PC-9 (cell line): ENCODE measurements at regions not wholly inside any gene's neighbourhood (a gene's known extent, or its start where the extent isn't known, plus 50 kb on each side); places are given as distances from the start of the nearest gene placed in this dataset.
A peak's percentile ranks its signal among the peaks of the same experiment; 100 is the strongest.

ENCODE experiments used
- BruUV-seq: library from RNA; stranded (reverse); fragments of 400-500 nt; replicated peaks from 2 replicates; lab custom pipeline; 2021; lab: Mats Ljungman, UMichigan
- CTCF ChIA-PET: fragments of 300-600 bp; sonication (Branson Sonifier 250); formaldehyde crosslinking; loops from one replicate; lab custom pipeline; 2022; ENCODE audit warnings: antibody characterized with exemption; lab: Charles Lee
- POLR2A ChIA-PET: fragments of 300-600 bp; sonication (Branson Sonifier 250); formaldehyde crosslinking; loops from one replicate; lab custom pipeline; 2022; ENCODE audit warnings: antibody characterized with exemption; ENCODE audit not compliant: unreplicated experiment; lab: Charles Lee
- DNase-seq, 2 experiments: peaks; one replicate each; pipeline versions ENCODE4 v3.0.0 to v3.0.0-alpha.2; 2015 to 2022; ENCODE audit warnings: mixed read lengths in 1 of 2
- H2AFZ ChIP-seq: fragments of 200-600 bp; sonication (generic); 2 replicates; pipeline ENCODE4 v1.8.1; 2017; ENCODE audit warnings: antibody characterized with exemption
- H3F3A ChIP-seq: fragments of 200-600 bp; sonication (generic); 2 replicates; pipeline ENCODE4 v1.8.1; 2017; ENCODE audit warnings: antibody characterized with exemption, mild to moderate bottlenecking, low read depth; ENCODE audit not compliant: insufficient read depth
- H3K27ac ChIP-seq: fragments of 200-600 bp; sonication (generic); 2 replicates; pipeline ENCODE4 v1.6.1; 2016; ENCODE audit warnings: mixed run types
- H3K27me3 ChIP-seq: fragments of 200-600 bp; sonication (generic); 2 replicates; pipeline ENCODE4 v1.6.1; 2016; ENCODE audit warnings: low read depth, mixed run types; ENCODE audit not compliant: insufficient read depth
- H3K36me3 ChIP-seq: fragments of 200-600 bp; sonication (generic); 2 replicates; pipeline ENCODE4 v1.6.1; 2016; ENCODE audit warnings: low read depth, mixed run types
- H3K4me1 ChIP-seq: fragments of 200-600 bp; sonication (generic); replicated peaks from 2 replicates; pipeline ENCODE4 v1.6.1; 2016; ENCODE audit warnings: mixed run types; ENCODE audit not compliant: insufficient read depth
- H3K4me2 ChIP-seq: fragments of 200-600 bp; sonication (generic); 2 replicates; pipeline ENCODE4 v1.6.1; 2017; ENCODE audit warnings: mixed run types
- H3K4me3 ChIP-seq: fragments of 200-600 bp; sonication (generic); 2 replicates; pipeline ENCODE4 v1.6.1; 2016; ENCODE audit warnings: mixed run types
- H3K79me2 ChIP-seq: fragments of 200-600 bp; sonication (generic); 2 replicates; pipeline ENCODE4 v1.6.1; 2017; ENCODE audit warnings: low read depth, mixed run types
- H3K9me2 ChIP-seq: fragments of 200-600 bp; sonication (generic); 2 replicates; pipeline ENCODE4 v1.8.1; 2017; ENCODE audit warnings: mild to moderate bottlenecking; ENCODE audit not compliant: insufficient read depth
- H3K9me3 ChIP-seq: fragments of 200-600 bp; sonication (generic); 2 replicates; pipeline ENCODE4 v1.8.1; 2016; ENCODE audit warnings: low read depth; ENCODE audit not compliant: insufficient read depth
- H4K20me1 ChIP-seq: fragments of 200-600 bp; sonication (generic); 2 replicates; pipeline ENCODE4 v1.8.1; 2017; ENCODE audit not compliant: insufficient read depth
- CTCF ChIP-seq: fragments of 200-600 bp; sonication (generic); conservative IDR thresholded peaks from 2 replicates; pipeline ENCODE4 v1.6.1; 2017; ENCODE audit warnings: mixed run types, antibody characterized with exemption, mild to moderate bottlenecking, moderate library complexity
- EZH2 ChIP-seq: fragments of 200-600 bp; sonication (generic); IDR thresholded peaks from 2 replicates; pipeline ENCODE4 v1.8.0; 2017; ENCODE audit warnings: antibody characterized with exemption, low read depth
- intact Hi-C: fragments of 100-400 bp; cut with micrococcal nuclease; formaldehyde crosslinking; loops from one replicate; pipeline ENCODE4 v1.10.0; 2022; ENCODE audit not compliant: unreplicated experiment

- ChIA-PET CTCF (no interaction called here), POLR2A (interaction anchor here (0.6 kb wide), 1 partner anchor 1792 kb away, joined by 5 read pairs; no protein-coding TSS in a partner anchor)
- H3K36me3 ChIP-seq: no peaks in the 10 kb centered on the region
- H2AFZ ChIP-seq: no peak overlapping the region
- no peak overlapping the region for H3K4me2 ChIP-seq
- BruUV-seq: no TSS peak
- H3K9me2 ChIP-seq: no peaks in the 10 kb centered on the region
- H3K79me2 ChIP-seq: no peaks in the 10 kb centered on the region
- no peaks in the 10 kb centered on the region for H3K9me3 ChIP-seq
- TF ChIP-seq EZH2 (no peak), CTCF (no peak)
- intact Hi-C loops: no loop called here
- H3K27ac ChIP-seq: no peak overlapping the region
- H3K4me1 ChIP-seq: no peaks in the 10 kb centered on the region
- no peak overlapping the region for H3K4me3 ChIP-seq
- no peak for DNase-seq
- no peaks in the 10 kb centered on the region for H3K27me3 ChIP-seq
- no peaks in the 10 kb centered on the region for H3F3A ChIP-seq
- no peaks in the 10 kb centered on the region for H4K20me1 ChIP-seq
These were observed 190.1 kb upstream of the MEF2C start for GRCh38 chr5:89072842-89073672.

- no peaks in the 10 kb centered on the region for H3K36me3 ChIP-seq
- H2AFZ ChIP-seq: 0 out of 2 replicates have a peak overlapping the region, but pooled peaks have one; percentile 55
- H3K27ac ChIP-seq: no peak overlapping the region
- no peak for DNase-seq
- no peaks in the 10 kb centered on the region for H3K79me2 ChIP-seq
- H3K4me2 ChIP-seq: no peak overlapping the region
- H4K20me1 ChIP-seq: no peaks in the 10 kb centered on the region
- H3F3A ChIP-seq: no peaks in the 10 kb centered on the region
- no peak overlapping the region for H3K4me3 ChIP-seq
- intact Hi-C loops: no loop called here
- ChIA-PET POLR2A (no interaction called here), CTCF (interaction anchor here (0.5 kb wide), 1 partner anchor 1793 kb away, joined by 3 read pairs; no protein-coding TSS in a partner anchor)
- no peaks in the 10 kb centered on the region for H3K9me3 ChIP-seq
- TF ChIP-seq EZH2 (no peak), CTCF (no peak)
- no peaks in the 10 kb centered on the region for H3K4me1 ChIP-seq
- no peaks in the 10 kb centered on the region for H3K9me2 ChIP-seq
- no TSS peak for BruUV-seq
- no peaks in the 10 kb centered on the region for H3K27me3 ChIP-seq
These were observed 189.0 kb upstream of the MEF2C start for GRCh38 chr5:89071941-89072331.

- Histone ChIP-seq H3K4me2 (no peak overlapping the region), H3K27ac (no peak overlapping the region), H3K9me3 (no peaks in the 10 kb centered on the region), H4K20me1 (no peaks in the 10 kb centered on the region), H3K36me3 (no peaks in the 10 kb centered on the region), H3F3A (no peaks in the 10 kb centered on the region), H3K27me3 (no peaks in the 10 kb centered on the region), H3K9me2 (no peaks in the 10 kb centered on the region), H3K79me2 (no peaks in the 10 kb centered on the region), H3K4me1 (no peaks in the 10 kb centered on the region), H2AFZ (0 out of 2 replicates have a peak overlapping the region, but pooled peaks have one; percentile 55), H3K4me3 (no peak overlapping the region)
- ChIA-PET POLR2A (no interaction called here), CTCF (no interaction called here)
- BruUV-seq: no TSS peak
- TF ChIP-seq EZH2 (no peak), CTCF (no peak)
- intact Hi-C loops: no loop called here
- DNase-seq: no peak
These were observed 188.3 kb upstream of the MEF2C start for GRCh38 chr5:89071101-89071940.
